Body of pancreas (tissue), 4 donors: ENCODE measurements at regions not wholly inside any gene's neighbourhood (a gene's known extent, or its start where the extent isn't known, plus 50 kb on each side); places are given as distances from the start of the nearest gene placed in this dataset.

Experiments
- CTCF ChIP-seq, 7 experiments: fragments of 450-650 bp in 4 of 7; fragments of 200-600 bp in 3 of 7; sonication (generic) in 3 of 7; IDR thresholded peaks; one replicate each; pipeline ENCODE4 v1.5.1; 2016 to 2019; ENCODE audit warnings: antibody characterized with exemption in 7 of 7
- POLR2A ChIP-seq, 3 donors: fragments of 450-650 bp; IDR thresholded peaks; one replicate each; pipeline ENCODE4 v1.6.1; 2016; ENCODE audit warnings: antibody characterized with exemption in 3 of 3, mild to moderate bottlenecking in 2 of 3

GRCh38 chr2:100198461-100199230, 56.3 kb upstream of the AFF3 start:
- TF ChIP-seq CTCF (IDR thresholded peaks at IDR 0.05): no peak
- no peak for TF ChIP-seq POLR2A (IDR thresholded peaks at IDR 0.05)
